Smooth muscle cell (in vitro differentiated cells): ENCODE measurements at regions not wholly inside any gene's neighbourhood (a gene's known extent, or its start where the extent isn't known, plus 50 kb on each side); places are given as distances from the start of the nearest gene placed in this dataset.
A peak's percentile ranks its signal among the peaks of the same experiment; 100 is the strongest.

Experiments
- DNase-seq: peaks from one replicate; lab custom pipeline; 2025; ENCODE audit not compliant: unreplicated experiment; lab: John Stamatoyannopoulos, UW
- H2AFZ ChIP-seq: fragments of 200-600 bp; sonication (generic); 2 replicates; pipeline ENCODE4 v1.6.0; 2016; ENCODE audit warnings: antibody characterized with exemption, low read depth, mild to moderate bottlenecking
- H3F3A ChIP-seq: fragments of 200-600 bp; sonication (generic); 2 replicates; pipeline ENCODE4 v1.6.0; 2017; ENCODE audit warnings: antibody characterized with exemption, low read depth
- H3K27ac ChIP-seq: fragments of 200-600 bp; sonication (generic); 2 replicates; pipeline ENCODE4 v1.5.1; 2016; ENCODE audit warnings: low read depth, mild to moderate bottlenecking
- H3K27me3 ChIP-seq: fragments of 200-600 bp; sonication (generic); 2 replicates; pipeline ENCODE4 v1.6.1; 2016; ENCODE audit warnings: low read depth, mild to moderate bottlenecking
- H3K36me3 ChIP-seq: fragments of 200-600 bp; sonication (generic); 2 replicates; pipeline ENCODE4 v1.5.1; 2016; ENCODE audit warnings: low read depth
- H3K4me1 ChIP-seq: fragments of 200-600 bp; sonication (generic); 2 replicates; pipeline ENCODE4 v1.5.1; 2016; ENCODE audit warnings: low read depth
- H3K4me2 ChIP-seq: fragments of 200-600 bp; sonication (generic); 2 replicates; pipeline ENCODE4 v1.6.0; 2016; ENCODE audit warnings: mild to moderate bottlenecking
- H3K4me3 ChIP-seq: fragments of 200-600 bp; sonication (generic); 2 replicates; pipeline ENCODE4 v1.5.1; 2016; ENCODE audit warnings: mild to moderate bottlenecking
- H3K79me2 ChIP-seq: fragments of 200-600 bp; sonication (generic); 2 replicates; pipeline ENCODE4 v1.6.0; 2016; ENCODE audit warnings: low read depth, mild to moderate bottlenecking
- H3K9ac ChIP-seq: fragments of 200-600 bp; sonication (generic); 2 replicates; pipeline ENCODE4 v1.6.0; 2016; ENCODE audit warnings: low read depth
- H3K9me3 ChIP-seq: fragments of 200-600 bp; sonication (generic); replicated peaks from 2 replicates; pipeline ENCODE4 v1.5.1; 2016; ENCODE audit warnings: low read depth
- H4K20me1 ChIP-seq: fragments of 200-600 bp; sonication (generic); 2 replicates; pipeline ENCODE4 v1.6.0; 2016; ENCODE audit warnings: low read depth
- CTCF ChIP-seq: fragments of 200-600 bp; sonication (generic); IDR thresholded peaks from 2 replicates; pipeline ENCODE4 v1.5.1; 2017; ENCODE audit warnings: borderline replicate concordance, mild to moderate bottlenecking, antibody characterized with exemption; ENCODE audit not compliant: insufficient read depth, poor library complexity, severe bottlenecking
- WGBS: methylation state at CpG from one replicate; pipeline ENCODE4 v1.1.7; 2016; ENCODE audit warnings: low lambda C conversion rate; 5-methylcytosine and 5-hydroxymethylcytosine counted together

DNA sequence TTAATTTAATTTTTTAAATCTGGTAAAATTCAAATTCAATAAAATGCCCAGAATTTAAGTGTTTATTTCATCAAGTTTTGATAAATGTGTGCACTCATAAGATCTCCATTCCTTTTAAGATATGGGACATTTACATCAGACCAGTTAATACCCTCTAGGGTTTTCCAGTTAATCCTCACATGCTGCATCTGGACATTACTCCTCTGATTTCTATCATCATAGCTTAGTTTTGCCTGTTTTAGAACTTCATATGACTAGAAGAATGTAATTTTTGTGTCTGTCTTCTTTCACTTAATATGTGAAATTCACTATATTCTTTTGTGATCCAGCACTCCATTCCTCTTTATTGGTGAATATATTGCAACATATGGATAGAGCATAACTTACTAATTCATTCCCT lies 727.7 kb upstream of the FAM241A start:
- Histone ChIP-seq H3K27me3 (no peaks in the 10 kb centered on the region), H3K4me3 (no peak overlapping the region), H3K27ac (peak overlapping the region; percentile 10), H2AFZ (no peak overlapping the region), H3K9ac (no peak overlapping the region), H3K9me3 (no peaks in the 10 kb centered on the region), H3K36me3 (no peaks in the 10 kb centered on the region), H3K4me2 (peak overlapping the region; percentile 53), H3K79me2 (no peaks in the 10 kb centered on the region), H3F3A (no peaks in the 10 kb centered on the region), H4K20me1 (no peaks in the 10 kb centered on the region), H3K4me1 (no peaks in the 10 kb centered on the region)
- no peak for TF ChIP-seq CTCF
- DNase-seq = no peak

DNA sequence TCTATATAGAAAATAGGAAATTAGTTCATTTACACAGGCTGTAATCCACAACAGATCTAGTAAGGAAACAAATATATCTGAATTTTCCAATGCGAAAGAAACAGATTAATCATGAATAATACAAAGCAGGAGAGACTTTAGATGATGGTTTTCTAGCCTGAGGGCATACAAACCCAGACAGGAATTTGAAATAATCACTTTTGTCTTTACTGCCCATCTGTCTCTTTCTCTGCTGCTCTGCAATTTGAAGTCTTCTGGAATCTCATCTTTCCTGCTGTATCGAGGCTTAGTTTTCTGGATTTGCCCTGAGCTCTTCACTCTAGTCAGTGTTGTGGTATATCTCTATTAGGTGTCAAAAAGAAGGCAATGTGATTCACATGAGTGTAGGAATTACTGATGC lies 711.8 kb upstream of the FAM241A start:
- Histone ChIP-seq H3K4me2 (peak overlapping the region; percentile 39), H3K27ac (no peak overlapping the region), H2AFZ (peak overlapping the region; percentile 89), H3K27me3 (no peaks in the 10 kb centered on the region), H3K79me2 (no peaks in the 10 kb centered on the region), H3F3A (peaks cover 4% of the 10 kb centered on the region), H3K4me1 (peaks cover 4% of the 10 kb centered on the region), H3K9me3 (no peaks in the 10 kb centered on the region), H3K4me3 (no peak overlapping the region), H4K20me1 (no peaks in the 10 kb centered on the region), H3K36me3 (no peaks in the 10 kb centered on the region), H3K9ac (no peak overlapping the region)
- WGBS = 33% methylated on average over 2 of the region's 2 CpGs
- no peak for DNase-seq
- TF ChIP-seq CTCF = no peak

GRCh38 chr4:111434586-111434985 lies 710.7 kb upstream of the FAM241A start:
- Histone ChIP-seq H3K4me3 (no peak overlapping the region), H3K36me3 (no peaks in the 10 kb centered on the region), H3K4me1 (peaks cover 4% of the 10 kb centered on the region), H3K27ac (no peak overlapping the region), H3K79me2 (no peaks in the 10 kb centered on the region), H4K20me1 (no peaks in the 10 kb centered on the region), H3K9me3 (no peaks in the 10 kb centered on the region), H3K4me2 (no peak overlapping the region), H3K9ac (no peak overlapping the region), H3K27me3 (no peaks in the 10 kb centered on the region), H3F3A (peaks cover 4% of the 10 kb centered on the region), H2AFZ (no peak overlapping the region)
- WGBS = 86% methylated on average over 7 of the region's 7 CpGs
- no peak for DNase-seq
- no peak for TF ChIP-seq CTCF

- peaks cover 4% of the 10 kb centered on the region for H3K4me1 ChIP-seq
- H3K79me2 ChIP-seq = no peaks in the 10 kb centered on the region
- H3K4me2 ChIP-seq = no peak overlapping the region
- H3K27ac ChIP-seq = no peak overlapping the region
- peaks cover 4% of the 10 kb centered on the region for H3F3A ChIP-seq
- no peak for DNase-seq
- H3K27me3 ChIP-seq = no peaks in the 10 kb centered on the region
- no peak for TF ChIP-seq CTCF
- H2AFZ ChIP-seq = no peak overlapping the region
- H3K36me3 ChIP-seq = no peaks in the 10 kb centered on the region
- no peak overlapping the region for H3K4me3 ChIP-seq
- no peak overlapping the region for H3K9ac ChIP-seq
- WGBS = 86% methylated on average over 2 of the region's 2 CpGs
- H3K9me3 ChIP-seq = no peaks in the 10 kb centered on the region
- no peaks in the 10 kb centered on the region for H4K20me1 ChIP-seq
Observed at GRCh38 chr4:111435986-111436744, 709.1 kb upstream of the FAM241A start.
